ENCODE measurements at regions not wholly inside any gene's neighbourhood (a gene's known extent, or its start where the extent isn't known, plus 50 kb on each side); places are given as distances from the start of the nearest gene placed in this dataset.

DNA sequence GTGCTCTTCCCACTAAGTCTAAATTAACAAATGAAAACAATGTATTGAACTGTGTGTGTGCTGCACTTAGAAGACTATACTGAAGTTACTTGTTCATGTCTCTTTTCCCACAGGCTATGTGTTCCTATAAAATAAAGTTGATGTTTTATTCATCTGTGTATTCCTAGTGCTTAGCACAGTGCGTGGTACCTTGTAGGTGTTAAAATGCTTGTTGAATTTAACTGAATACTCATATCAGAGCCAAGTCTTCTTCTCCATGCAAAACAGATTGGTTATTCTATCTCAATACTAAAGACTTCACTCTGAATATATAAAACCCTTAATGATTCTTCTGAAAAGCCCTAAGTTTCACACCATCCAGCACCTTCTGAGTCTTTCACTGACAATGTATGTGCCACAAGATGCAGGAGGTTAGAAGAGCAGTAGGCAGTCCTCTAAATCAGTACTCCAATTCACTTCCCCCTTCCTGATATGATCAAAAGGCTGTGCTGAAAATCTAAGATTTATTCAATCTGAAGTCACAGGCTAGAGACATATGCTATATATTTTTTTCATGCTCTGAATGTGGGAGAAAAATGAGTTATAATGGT is 231.7 kb upstream of the CCDC150 start:
- no peak for TF ChIP-seq POLR2A (IDR thresholded peaks at IDR 0.05)
- TF ChIP-seq, protein P1, sequence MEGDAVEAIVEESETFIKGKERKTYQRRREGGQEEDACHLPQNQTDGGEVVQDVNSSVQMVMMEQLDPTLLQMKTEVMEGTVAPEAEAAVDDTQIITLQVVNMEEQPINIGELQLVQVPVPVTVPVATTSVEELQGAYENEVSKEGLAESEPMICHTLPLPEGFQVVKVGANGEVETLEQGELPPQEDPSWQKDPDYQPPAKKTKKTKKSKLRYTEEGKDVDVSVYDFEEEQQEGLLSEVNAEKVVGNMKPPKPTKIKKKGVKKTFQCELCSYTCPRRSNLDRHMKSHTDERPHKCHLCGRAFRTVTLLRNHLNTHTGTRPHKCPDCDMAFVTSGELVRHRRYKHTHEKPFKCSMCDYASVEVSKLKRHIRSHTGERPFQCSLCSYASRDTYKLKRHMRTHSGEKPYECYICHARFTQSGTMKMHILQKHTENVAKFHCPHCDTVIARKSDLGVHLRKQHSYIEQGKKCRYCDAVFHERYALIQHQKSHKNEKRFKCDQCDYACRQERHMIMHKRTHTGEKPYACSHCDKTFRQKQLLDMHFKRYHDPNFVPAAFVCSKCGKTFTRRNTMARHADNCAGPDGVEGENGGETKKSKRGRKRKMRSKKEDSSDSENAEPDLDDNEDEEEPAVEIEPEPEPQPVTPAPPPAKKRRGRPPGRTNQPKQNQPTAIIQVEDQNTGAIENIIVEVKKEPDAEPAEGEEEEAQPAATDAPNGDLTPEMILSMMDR (IDR thresholded peaks at IDR 0.05), result no peak

Data from adrenal gland (tissue), 5 donors.